ENCODE measurements at regions not wholly inside any gene's neighbourhood (a gene's known extent, or its start where the extent isn't known, plus 50 kb on each side); places are given as distances from the start of the nearest gene placed in this dataset.
"Not testable (repeated sequence)": the region's sequence is repeated elsewhere in the genome, so short reads cannot be mapped to it uniquely, and the experiment has no call there.

- not testable (repeated sequence) for TF ChIP-seq POLR2A (IDR thresholded peaks at IDR 0.05)
- TF ChIP-seq, protein P1, sequence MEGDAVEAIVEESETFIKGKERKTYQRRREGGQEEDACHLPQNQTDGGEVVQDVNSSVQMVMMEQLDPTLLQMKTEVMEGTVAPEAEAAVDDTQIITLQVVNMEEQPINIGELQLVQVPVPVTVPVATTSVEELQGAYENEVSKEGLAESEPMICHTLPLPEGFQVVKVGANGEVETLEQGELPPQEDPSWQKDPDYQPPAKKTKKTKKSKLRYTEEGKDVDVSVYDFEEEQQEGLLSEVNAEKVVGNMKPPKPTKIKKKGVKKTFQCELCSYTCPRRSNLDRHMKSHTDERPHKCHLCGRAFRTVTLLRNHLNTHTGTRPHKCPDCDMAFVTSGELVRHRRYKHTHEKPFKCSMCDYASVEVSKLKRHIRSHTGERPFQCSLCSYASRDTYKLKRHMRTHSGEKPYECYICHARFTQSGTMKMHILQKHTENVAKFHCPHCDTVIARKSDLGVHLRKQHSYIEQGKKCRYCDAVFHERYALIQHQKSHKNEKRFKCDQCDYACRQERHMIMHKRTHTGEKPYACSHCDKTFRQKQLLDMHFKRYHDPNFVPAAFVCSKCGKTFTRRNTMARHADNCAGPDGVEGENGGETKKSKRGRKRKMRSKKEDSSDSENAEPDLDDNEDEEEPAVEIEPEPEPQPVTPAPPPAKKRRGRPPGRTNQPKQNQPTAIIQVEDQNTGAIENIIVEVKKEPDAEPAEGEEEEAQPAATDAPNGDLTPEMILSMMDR (IDR thresholded peaks at IDR 0.05): not testable (repeated sequence)
These were observed 1456.2 kb upstream of the GBE1 start for GRCh38 chr3:83217595-83218118.
